Brain microvascular endothelial cell (primary cell): ENCODE measurements at regions not wholly inside any gene's neighbourhood (a gene's known extent, or its start where the extent isn't known, plus 50 kb on each side); places are given as distances from the start of the nearest gene placed in this dataset.
A peak's percentile ranks its signal among the peaks of the same experiment; 100 is the strongest.

Source experiments
- DNase-seq: peaks from one replicate; pipeline ENCODE4 v3.0.0-alpha.2; 2020
- H3K27ac ChIP-seq: fragments of 250-450 bp; sonication (Bioruptor Pico); 2 replicates; pipeline ENCODE4 v1.5.1; 2020; ENCODE audit warnings: mild to moderate bottlenecking, moderate library complexity
- H3K27me3 ChIP-seq: fragments of 250-450 bp; sonication (Bioruptor Pico); replicated peaks from 2 replicates; pipeline ENCODE4 v1.5.1; 2020; ENCODE audit warnings: mild to moderate bottlenecking
- H3K36me3 ChIP-seq: fragments of 250-450 bp; sonication (Bioruptor Pico); replicated peaks from 2 replicates; pipeline ENCODE4 v1.5.1; 2020; ENCODE audit warnings: mild to moderate bottlenecking
- H3K4me3 ChIP-seq: 2 replicates; pipeline ENCODE4 v1.5.1; 2011; ENCODE audit warnings: low read depth, mild to moderate bottlenecking, control low read depth, low read length, moderate library complexity
- in situ Hi-C: cut with HindIII; loops from 2 replicates; pipeline ENCODE4 v1.10.0; 2017; ENCODE audit warnings: low sequenced_read_pairs, low pct_ligation_motif_present
- TF ChIP-seq, protein P1 (sequence below): IDR thresholded peaks from 2 replicates; pipeline ENCODE4 v1.5.1; 2011; ENCODE audit warnings: low read depth, mild to moderate bottlenecking, moderate library complexity, low read length, control low read depth, inconsistent platforms; ENCODE audit errors: missing control alignments

DNA sequence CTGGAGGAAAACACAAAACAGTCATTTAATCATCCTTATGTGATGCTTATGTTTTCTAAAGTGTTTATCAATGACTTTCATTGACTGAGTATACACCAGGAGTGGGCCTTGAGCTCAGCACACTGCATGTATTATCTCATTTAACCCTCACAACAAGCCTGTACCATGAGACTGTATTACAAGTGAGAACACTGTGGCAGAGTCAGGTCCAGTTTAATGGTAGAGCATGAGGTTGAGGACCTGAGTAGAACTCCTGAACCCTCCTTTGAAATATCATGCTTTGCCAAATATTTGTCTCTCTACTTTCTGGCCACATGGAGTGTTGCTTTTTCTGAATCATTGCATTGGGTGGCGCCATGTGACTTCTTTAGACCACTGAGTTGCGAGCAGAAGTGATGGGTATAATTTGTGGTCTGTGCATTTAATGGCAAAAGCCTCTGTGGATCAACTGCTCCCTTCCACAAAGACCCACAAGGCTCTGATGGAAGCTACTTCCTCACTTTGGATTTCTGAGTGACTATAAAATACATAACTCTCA lies 65.0 kb upstream of the SIRPG start:
- H3K4me3 ChIP-seq = no peak overlapping the region
- TF ChIP-seq, protein P1, sequence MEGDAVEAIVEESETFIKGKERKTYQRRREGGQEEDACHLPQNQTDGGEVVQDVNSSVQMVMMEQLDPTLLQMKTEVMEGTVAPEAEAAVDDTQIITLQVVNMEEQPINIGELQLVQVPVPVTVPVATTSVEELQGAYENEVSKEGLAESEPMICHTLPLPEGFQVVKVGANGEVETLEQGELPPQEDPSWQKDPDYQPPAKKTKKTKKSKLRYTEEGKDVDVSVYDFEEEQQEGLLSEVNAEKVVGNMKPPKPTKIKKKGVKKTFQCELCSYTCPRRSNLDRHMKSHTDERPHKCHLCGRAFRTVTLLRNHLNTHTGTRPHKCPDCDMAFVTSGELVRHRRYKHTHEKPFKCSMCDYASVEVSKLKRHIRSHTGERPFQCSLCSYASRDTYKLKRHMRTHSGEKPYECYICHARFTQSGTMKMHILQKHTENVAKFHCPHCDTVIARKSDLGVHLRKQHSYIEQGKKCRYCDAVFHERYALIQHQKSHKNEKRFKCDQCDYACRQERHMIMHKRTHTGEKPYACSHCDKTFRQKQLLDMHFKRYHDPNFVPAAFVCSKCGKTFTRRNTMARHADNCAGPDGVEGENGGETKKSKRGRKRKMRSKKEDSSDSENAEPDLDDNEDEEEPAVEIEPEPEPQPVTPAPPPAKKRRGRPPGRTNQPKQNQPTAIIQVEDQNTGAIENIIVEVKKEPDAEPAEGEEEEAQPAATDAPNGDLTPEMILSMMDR = no peak
- no peaks in the 10 kb centered on the region for H3K27me3 ChIP-seq
- in situ Hi-C loops = no loop called here
- DNase-seq = no peak
- no peaks in the 10 kb centered on the region for H3K36me3 ChIP-seq
- no peak overlapping the region for H3K27ac ChIP-seq

DNA sequence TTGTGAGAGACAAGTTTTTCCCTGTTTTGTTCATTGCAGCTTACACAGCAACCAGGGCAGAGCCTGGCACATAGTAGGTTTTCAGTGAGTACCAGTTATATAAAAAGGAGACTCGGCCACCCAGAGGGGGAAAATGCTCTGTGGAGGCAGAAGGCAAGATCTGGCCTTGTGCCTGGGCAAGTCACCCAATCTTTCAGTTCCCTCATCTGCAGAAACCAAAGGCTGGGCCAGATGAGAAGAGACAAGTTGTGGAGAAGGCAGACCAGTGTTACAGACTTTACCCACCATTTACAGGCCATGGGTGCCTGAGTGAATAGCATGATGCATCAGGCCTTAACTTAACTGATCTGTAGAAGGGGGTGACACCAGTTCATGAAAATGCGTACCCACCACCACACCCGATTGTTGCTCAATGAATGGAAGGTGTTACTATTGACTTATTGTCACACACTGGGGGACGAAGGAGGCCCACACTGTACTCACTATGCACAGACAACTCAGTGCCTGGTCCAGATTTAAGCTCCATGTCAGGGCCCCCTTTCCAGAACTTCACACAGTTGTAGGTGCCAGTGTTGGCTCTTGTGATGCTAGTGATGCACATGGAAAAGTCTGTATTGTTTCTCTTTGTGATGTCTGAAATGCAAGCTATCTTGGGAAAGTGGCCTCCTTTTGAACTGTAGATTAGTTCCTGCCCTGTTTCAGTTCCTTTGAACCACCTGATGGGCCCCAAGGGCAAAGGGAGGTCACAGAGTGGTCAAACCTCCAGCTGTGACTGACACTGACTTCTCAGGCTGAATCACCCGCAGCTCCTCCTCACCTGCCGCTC lies 64.3 kb upstream of the SIRPG start:
- in situ Hi-C loops = no loop called here
- TF ChIP-seq, protein P1 = no peak
- no peaks in the 10 kb centered on the region for H3K36me3 ChIP-seq

DNA sequence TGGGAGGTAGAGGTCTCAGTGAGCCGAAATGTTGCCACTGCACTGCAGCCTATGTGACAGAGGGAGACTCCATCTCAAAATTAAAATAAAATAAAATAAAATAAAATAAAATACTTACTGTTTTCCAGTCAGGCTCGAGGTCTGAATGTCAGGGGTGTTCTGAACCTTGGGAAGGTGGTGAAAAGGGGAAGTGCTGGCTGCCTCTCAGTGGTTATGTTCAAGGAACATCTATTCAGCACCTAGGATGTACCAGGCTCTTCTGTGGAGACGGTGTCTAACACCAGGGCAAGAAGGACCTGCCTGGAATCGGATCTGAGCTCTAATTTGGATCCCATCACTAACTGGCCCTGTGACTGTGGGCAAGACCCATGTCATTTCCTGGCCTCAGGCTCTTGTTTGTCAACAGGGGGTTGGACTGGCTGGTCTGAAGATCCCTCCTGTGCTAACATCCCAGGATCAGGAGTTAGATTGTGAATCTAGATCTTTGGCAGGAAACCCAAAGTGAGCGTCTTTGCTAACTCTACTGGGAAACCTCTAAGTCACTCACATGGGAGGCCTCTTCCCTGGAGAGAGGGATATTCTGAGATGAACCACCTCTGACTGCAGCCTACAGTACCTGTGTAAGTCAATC lies 63.4 kb upstream of the SIRPG start:
- no peak for DNase-seq
- Histone ChIP-seq H3K27me3 (no peaks in the 10 kb centered on the region), H3K27ac (no peak overlapping the region), H3K36me3 (no peaks in the 10 kb centered on the region), H3K4me3 (no peak overlapping the region)
- in situ Hi-C loops = no loop called here
- TF ChIP-seq, protein P1 = no peak

More for the DNA sequence above, 64.3 kb upstream of the SIRPG start:
- Histone ChIP-seq H3K27ac (no peak overlapping the region), H3K4me3 (no peak overlapping the region), H3K27me3 (no peaks in the 10 kb centered on the region)
- no peak for DNase-seq

DNA sequence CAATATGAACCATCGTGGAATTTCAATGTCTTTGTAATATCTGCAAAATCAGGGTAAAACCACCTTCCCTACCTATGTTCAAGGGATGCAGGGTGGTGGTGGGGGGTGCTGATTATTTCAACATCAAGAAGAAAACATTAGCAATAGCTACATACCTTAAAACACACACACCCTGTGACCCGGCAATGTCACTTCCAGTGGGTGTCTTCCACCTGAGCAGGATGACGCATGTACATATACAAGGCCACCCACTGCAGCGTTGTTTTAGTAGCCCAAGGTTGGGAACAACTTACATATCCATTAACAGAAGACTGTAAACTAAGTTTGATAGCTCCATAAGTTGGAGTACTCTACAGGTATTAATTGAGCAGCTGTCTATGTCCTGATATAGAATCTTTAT lies 62.6 kb upstream of the SIRPG start:
- Histone ChIP-seq H3K36me3 (no peaks in the 10 kb centered on the region), H3K27me3 (no peaks in the 10 kb centered on the region), H3K4me3 (no peak overlapping the region), H3K27ac (no peak overlapping the region)
- in situ Hi-C loops = no loop called here
- DNase-seq = no peak
- TF ChIP-seq, protein P1 = no peak

DNA sequence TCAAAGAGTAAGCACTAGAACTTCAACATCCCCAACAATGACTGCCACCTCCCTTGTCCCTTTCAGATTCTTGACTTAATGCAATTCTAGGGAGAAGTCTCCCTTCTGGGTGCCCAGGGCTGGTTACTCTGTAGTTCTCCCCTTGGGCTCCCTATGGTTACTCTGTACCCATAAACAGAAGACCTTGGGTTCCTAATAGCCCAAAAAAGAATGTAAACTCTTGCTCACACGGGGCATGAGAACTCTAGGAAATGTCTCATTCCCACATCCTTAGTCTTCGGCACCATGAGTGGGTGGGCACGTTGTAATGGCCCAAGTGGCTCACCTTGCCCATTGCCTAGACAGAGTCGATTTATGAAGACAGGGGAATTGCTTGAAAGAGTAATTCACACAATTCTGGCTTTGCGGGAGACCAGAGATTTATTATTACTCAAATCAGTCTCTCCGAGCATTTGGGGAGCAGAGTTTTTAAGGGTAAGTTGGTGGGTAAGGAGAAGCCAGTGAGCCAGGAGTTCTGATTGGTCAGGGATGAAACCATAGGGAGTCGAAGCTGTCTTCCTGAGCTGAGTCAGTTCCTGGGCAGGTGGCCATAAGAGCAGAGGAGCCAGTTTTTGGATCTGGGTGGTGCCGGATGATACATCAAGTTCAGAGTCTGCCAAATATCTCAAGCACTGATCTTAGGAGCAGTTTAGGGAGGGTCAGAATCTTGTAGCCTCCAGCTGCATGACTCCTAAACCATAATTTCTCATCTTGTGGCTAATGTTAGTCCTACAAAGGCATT lies 61.2 kb upstream of the SIRPG start:
- DNase-seq = peak; percentile 3
- Histone ChIP-seq H3K36me3 (no peaks in the 10 kb centered on the region), H3K27me3 (no peaks in the 10 kb centered on the region), H3K4me3 (no peak overlapping the region), H3K27ac (no peak overlapping the region)
- TF ChIP-seq, protein P1 = no peak
- in situ Hi-C loops = no loop called here
